NCI-H446 (cell line): ENCODE measurements at regions not wholly inside any gene's neighbourhood (a gene's known extent, or its start where the extent isn't known, plus 50 kb on each side); places are given as distances from the start of the nearest gene placed in this dataset.

Experiments used
- DNase-seq, 2 experiments: peaks; one replicate each; lab custom pipeline; 2025; lab: John Stamatoyannopoulos, UW

DNA sequence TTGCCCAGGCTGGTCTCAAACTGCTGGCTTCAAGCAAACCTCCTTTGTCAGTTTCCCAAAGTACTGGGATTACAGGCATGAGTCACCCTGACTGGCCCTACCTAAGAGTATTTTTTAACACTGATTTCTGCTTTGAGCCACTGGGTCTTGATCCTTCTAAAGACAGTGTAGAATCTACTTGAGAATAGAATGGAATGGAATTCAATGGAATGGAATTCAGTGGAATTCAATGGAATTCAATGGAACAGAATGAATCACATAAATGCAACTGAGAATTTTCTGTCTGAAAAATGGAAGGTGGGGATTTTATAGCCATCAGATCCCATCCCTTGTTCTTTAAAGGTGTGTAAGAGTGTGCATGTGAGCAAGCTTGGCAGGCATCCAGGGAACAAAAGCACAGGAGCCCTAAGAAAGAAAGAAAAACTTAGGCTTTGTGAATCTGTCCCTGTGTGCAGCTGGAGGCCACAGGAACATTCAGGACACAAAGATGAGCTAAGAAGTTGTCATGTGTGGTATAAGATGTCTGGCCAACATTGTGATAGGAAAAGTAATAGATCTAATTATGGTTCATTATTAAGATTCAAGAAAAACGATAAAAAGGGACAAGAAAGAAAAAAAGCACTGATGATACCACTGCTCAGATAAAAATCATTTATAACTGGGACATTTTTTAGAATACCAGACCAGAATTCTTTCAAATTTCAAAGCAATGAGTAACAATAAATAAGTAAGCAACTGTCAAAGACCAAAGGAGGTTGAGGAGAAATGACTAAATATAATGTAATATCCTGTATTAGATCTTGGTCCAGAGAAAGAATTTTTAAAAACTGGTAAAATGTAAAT is 681.0 kb upstream of the GJE1 start:
- no peak for DNase-seq

DNA sequence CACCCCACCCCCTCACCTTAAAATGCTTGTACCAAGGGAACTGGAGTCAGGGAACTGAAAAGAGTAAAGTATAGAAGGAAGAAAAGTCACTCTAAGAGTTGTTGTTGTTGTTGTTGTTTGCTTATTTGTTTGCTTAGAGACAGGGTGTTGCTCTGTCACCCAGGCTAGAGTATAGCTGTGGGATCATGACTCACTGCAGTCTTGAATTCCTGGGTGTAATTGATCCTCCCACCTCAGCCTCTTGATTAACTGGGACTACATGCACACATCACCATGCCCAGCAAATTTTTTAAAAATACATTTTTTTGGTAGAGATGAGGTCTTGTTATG is 681.6 kb upstream of the GJE1 start:
- DNase-seq: no peak

- no peak for DNase-seq
Observed at GRCh38 chr6:141445928-141446628, 686.6 kb upstream of the GJE1 start.

GRCh38 chr6:141443668-141444289 is 688.9 kb upstream of the GJE1 start:
- DNase-seq: no peak

DNA sequence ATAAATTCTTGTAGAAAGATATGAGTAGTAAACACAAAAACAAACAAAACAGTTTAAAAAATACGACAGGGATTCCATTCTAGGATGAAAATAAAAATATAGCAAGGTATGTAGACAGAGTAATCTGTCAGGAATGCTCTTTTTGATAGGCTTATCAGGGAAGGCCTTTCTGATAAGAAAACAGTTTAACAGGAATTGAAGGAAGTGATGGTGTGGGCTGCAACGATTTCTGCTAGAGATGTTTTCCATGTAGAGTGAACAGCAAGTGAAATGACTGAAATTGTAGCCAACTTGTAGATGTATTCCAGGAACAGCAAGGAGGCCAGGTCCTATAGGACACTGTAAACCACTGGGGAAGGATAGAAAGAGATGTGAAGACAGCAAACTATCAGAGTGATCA is 689.7 kb upstream of the GJE1 start:
- no peak for DNase-seq

- no peak for DNase-seq
Observed at GRCh38 chr6:141439513-141439912, 693.2 kb upstream of the GJE1 start.

DNA sequence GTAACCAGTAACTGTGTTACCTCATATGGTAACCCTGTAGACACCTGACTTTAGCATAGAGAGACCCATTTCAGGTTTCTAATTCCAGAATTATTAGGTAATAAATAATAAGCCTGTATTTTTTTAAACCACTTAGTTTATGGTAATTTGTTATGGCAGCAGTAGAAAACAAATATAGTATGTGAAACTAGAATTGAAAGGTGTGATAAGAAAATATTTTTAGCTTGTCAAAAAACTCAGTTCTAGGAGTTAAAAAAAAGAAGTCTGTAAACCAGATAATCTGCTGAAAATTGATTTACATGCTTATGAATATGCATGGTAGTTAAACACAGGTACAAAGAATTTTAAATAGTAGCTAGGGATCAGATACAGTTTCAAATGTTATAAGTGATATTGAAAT is 695.0 kb upstream of the GJE1 start:
- DNase-seq: no peak

DNA sequence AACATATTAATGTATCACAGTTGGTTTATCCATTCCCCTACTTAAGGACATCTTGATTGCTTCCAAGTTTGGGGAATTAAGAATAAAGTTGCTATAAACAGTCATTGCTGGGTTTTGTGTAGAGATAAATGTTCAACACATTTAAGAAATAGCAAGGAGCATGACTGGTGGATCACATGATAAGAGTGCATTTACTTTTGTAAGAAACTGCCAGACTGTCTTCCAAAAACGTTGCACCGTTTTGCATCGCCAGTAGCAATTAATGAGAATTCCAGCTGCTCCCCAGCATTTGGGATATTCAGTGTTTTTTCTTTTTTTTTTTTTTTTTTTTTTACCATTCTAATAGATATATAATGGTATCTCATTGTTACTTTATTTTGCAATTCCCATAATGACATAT is 695.7 kb upstream of the GJE1 start:
- no peak for DNase-seq

DNA sequence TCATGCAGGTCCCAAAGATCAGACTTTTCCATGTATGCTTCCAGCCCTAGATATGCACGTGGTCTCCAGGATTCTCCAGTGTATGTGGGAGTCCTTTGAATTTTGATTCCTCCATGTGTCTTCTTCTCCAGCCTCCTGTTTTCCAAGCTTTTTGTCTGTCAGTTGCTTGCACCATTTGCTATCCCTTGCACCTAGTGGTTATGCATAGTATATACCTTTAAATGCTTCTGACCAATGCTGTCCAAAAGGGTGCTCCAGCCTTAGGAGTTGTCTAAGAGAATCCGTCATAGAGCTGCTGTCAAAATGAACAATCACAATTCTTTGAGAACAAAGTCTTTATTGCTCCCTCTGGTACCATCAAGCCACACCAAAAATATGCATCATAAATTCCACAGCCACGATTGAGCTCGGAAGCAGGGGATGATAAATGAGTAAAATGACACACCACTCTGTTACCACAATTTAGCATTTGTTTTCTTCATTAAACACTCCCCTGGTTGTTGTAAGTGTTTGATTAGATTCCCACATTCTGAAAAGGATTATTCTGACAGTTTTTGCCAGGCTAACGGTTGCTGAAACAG is 706.2 kb upstream of the GJE1 start:
- DNase-seq: no peak

DNA sequence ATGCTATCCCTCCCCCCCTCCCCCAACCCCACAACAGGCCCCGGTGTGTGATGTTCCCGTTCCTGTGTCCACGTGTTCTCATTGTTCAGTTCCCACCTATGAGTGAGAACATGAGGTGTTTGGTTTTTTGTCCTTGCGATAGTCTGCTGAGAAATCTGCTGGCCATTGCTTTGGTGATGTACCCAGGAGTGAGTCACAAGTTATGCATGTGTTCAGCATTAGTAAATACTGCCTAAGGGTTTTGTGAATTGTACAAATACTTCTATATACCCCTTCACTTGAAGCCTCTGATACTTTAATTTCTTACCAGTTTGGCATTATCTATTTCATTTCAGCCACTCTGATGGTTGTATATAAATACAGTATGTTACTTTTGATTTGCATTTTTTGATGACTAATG is 711.3 kb upstream of the GJE1 start:
- no peak for DNase-seq

DNA sequence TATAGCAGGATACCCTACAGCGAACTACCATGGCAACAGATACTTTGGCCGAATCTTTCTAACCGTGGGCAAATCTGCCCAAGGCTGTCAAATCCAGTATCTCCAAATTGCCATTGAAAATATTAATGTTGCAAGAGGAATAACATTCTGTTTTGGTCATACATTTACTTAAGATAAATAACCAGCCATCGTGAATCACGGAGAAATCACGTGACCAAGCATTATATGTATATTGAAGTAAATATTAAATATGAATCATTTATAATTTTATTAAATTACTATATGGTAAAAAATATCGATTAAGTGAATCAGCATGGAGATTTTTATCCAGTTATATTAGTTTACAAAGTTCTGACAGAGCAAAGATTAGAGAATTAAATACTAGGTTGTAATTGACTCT is 714.6 kb upstream of the GJE1 start:
- DNase-seq: no peak

DNA sequence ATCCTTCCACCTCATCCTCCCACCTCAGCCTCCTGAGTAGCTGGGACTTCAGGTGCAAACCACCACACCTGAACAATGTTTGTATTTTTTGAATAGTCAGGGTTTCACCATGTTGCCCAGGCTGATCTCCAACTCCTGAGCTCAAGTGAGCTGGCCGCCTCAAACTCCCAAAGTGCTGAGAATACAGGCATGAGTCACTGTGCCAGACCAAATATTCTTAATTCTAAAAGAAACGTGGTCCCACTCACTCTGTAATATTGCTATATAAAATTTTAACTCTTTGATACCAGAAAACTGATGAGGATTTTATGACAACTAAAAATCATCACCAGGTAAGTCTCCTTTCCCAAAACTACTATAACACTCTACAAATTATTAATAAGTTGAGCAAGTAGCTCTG is 716.8 kb upstream of the GJE1 start:
- no peak for DNase-seq

- DNase-seq: no peak
Observed at GRCh38 chr6:141413196-141413595, 719.5 kb upstream of the GJE1 start.

GRCh38 chr6:141406761-141407160 is 726.0 kb upstream of the GJE1 start:
- DNase-seq: no peak

DNA sequence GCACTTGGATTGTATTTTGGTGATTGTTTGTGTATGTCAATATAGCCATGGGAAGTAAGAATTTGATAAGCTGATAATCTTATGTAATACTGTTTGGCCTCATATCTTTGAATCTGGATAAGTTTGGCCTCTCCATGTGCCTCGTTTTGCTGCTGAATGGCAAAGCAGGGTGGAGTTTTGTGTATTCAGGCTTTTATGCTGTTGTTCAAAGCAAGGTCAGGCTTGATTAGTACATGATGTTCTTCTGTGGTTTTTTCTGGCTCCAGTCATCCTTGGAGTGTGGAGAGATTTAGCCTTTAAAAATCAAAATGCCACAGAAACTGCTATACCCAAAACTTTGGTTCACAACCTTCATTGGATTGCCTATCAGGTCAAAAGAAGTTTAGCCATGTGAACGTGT is 728.9 kb upstream of the GJE1 start:
- no peak for DNase-seq

- no peak for DNase-seq
Observed at GRCh38 chr6:141403103-141403502, 729.6 kb upstream of the GJE1 start.

GRCh38 chr6:141402489-141402888 is 730.2 kb upstream of the GJE1 start:
- DNase-seq: no peak

DNA sequence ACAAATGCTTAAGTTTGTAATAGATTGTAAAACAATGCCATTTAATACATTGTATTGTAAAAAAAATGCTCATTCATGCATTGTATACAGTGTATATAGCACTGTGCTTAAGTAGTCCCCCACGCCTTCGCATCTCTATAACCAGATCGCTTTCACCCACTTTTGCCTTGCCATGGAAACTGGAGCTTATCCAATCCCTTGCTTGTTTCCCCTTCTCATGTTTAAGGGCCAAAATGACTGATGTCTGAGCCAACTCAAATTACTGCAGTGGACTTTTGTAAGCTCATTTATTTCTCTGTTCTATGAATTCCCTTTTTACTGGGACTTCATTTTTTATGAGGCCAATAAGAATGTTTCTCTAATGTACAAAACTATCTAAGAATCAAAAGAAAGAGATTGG is 730.9 kb upstream of the GJE1 start:
- DNase-seq: peak in 1 of 2 experiments; percentile 42

DNA sequence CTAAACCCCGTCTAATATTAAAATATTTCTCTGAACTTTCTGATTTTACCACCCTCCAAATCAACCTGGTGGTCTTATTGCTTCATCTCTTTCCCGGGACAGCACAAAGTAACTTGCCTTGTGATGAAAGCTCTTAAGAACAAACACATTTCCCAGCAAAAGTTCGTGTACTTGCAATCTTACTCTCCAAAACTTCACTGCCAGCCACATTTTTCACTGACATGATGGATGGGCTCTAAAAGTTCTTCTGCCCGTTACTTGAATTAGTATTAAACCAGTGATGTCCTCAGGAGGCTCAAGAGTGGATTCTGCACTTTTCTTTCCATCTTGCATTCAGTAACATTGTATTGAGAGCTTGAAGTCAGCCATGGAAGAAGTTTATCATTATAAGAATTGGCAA is 731.6 kb upstream of the GJE1 start:
- no peak for DNase-seq

DNA sequence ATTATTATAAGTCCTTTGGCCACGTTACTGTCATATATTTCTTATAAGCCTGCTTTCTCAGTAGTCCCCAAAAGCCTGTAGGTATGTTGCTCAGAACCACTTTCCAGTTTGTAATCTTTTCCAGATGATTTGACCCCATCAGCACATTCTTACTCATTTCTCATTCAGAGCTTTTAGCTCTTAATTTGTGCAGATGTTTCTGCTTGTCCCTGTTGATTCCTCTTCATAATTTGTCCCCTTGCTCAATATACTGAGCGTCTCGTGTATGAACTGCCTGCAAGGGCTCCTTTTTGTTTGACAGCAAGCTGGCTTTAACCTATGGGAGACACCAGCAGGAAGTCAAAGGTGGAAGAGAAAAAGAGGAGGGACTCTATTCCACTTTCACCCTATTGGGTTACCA is 733.8 kb upstream of the GJE1 start:
- no peak for DNase-seq

DNA sequence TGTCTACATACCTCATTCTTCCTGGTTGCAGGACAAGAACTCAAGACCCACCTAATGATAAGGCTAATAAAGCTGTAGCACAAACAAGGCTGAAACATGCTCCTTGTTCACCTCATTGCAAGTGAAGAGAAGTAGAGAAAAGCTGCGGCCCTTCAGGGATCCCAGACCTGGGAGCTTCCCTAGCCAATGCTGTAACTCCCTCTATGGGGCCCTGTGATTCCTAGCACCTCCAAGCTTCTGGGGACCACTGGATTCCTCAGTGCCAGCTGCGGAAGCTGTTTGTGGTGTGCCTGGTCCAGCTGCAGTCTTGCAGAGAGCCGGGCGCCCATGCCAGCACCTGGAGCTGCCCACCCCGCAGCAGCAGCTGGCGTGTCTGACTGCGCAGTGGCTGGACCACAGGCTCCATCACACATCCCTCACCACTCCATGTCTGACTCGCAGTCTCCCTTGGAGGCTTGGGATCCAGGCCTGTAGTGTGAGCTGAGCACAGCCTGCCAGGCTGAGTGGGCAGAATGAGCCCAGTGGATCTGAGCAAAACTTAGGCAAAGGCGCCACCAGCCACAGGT is 737.2 kb upstream of the GJE1 start:
- DNase-seq: no peak

- no peak for DNase-seq
Observed at GRCh38 chr6:141394565-141395051, 738.1 kb upstream of the GJE1 start.
